Body of pancreas (tissue), 4 donors: ENCODE measurements at regions not wholly inside any gene's neighbourhood (a gene's known extent, or its start where the extent isn't known, plus 50 kb on each side); places are given as distances from the start of the nearest gene placed in this dataset.

Experiments
- CTCF ChIP-seq, 7 experiments: fragments of 450-650 bp in 4 of 7; fragments of 200-600 bp in 3 of 7; sonication (generic) in 3 of 7; IDR thresholded peaks; one replicate each; pipeline ENCODE4 v1.5.1; 2016 to 2019; ENCODE audit warnings: antibody characterized with exemption in 7 of 7
- POLR2A ChIP-seq, 3 donors: fragments of 450-650 bp; IDR thresholded peaks; one replicate each; pipeline ENCODE4 v1.6.1; 2016; ENCODE audit warnings: antibody characterized with exemption in 3 of 3, mild to moderate bottlenecking in 2 of 3

DNA sequence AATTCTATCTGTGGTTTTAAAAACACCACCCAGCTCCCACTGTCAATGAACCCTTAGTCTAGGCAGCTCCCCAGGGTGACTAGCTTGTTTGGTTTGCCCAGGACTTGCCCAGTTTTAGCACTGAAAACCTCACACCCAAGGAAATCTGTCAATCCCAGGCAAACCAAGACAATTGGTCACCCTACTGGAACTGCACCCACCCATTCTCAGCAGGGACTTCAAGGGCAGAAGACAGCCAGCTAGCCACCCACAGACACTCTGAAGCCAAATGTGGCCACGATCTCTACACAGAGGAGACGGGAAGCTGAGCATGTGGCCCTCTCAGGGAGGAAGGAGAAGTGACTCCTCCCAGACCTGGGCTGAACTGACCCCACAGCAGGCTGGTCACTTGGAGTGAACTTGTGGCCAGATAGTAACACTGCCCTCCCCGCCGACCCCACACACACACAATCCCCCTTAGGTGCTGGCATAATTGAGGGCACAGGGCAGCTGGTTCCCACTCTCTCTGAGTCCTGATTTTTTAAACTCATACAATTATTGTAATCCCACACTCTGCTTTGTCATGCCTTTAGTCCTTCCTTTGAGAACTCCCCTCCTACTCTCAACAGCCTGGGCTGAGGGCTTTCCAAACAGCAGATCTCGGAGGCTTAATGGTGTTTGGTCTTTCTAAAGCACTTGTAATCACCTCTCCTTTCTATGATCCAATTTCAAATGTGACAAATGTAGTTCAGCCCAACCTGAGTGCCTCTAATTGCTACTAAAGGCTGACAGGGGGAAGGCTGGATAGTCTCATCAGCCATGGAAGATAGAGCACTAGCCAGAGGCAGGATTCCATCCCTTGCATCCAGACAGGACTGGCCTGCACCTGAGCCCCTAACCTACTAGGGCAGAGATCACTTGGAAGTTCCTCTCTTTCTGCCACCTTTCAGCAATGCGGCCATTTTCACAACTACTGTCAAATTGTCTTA is 74.7 kb upstream of the DRD2 start:
- TF ChIP-seq CTCF (IDR thresholded peaks at IDR 0.05) (no peak), POLR2A (IDR thresholded peaks at IDR 0.05) (no peak)
